ENCODE measurements at regions not wholly inside any gene's neighbourhood (a gene's known extent, or its start where the extent isn't known, plus 50 kb on each side); places are given as distances from the start of the nearest gene placed in this dataset.

DNA sequence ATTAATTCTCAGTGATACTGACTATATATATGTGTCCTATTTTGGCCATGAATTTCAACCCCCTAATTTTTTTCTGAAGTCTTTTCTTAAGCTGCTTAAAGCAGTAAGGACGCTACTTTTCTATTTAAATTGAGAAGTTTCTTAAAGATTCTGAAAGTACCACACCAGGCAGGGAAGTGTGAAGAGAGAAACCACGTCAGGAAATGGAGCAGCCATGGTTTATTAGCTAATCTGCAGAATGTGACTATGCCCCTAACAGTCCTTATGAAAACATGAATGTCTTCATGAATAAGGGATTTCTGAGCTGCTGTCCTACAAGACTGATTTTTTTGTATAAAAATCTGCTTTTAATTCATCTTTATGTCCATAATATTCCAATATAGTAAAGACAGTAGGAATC is 1724.3 kb upstream of the C9orf72 start:
- H3K4me3 ChIP-seq, result no peak overlapping the region
- ATAC-seq, result no peak

DNA sequence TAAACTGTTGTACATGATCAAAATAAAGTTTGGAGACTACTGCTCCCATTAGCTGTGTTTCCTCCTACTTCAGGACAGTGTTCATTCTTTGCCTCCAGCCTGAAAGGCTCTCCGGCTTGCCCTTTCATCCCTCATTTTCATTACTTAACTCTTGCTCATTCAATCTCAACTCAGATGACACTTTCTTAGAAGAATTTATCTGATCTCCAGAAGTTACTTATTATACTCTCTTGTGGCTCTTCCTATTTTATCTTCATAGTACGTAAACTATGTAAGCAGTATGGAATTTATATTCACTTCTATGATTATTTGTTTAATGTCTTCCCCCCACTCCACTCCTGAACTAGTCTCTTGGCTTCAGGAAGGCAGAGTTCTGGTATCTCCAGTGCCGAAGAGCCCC is 1737.9 kb upstream of the C9orf72 start:
- DNase-seq (no peak), ATAC-seq (no peak)
- Histone ChIP-seq H3K27me3 (no peaks in the 10 kb centered on the region), H3K36me3 (no peaks in the 10 kb centered on the region), H3K4me1 (no peaks in the 10 kb centered on the region), H3K4me3 (no peak overlapping the region), H3K27ac (no peak overlapping the region), H3K9me3 (peaks cover 0 to 6% (median 0%) of the 10 kb centered on the region in 11 donors)
- intact Hi-C loops (cut with DNase I), result loop anchor here in 1 of 10 donors (10.0 kb wide), 1 partner anchor 64 kb away; no protein-coding TSS in a partner anchor
- 64 to 76% methylated on average over 3 of the region's 3 CpGs for WGBS, 2 donors
- TF ChIP-seq, protein P1, sequence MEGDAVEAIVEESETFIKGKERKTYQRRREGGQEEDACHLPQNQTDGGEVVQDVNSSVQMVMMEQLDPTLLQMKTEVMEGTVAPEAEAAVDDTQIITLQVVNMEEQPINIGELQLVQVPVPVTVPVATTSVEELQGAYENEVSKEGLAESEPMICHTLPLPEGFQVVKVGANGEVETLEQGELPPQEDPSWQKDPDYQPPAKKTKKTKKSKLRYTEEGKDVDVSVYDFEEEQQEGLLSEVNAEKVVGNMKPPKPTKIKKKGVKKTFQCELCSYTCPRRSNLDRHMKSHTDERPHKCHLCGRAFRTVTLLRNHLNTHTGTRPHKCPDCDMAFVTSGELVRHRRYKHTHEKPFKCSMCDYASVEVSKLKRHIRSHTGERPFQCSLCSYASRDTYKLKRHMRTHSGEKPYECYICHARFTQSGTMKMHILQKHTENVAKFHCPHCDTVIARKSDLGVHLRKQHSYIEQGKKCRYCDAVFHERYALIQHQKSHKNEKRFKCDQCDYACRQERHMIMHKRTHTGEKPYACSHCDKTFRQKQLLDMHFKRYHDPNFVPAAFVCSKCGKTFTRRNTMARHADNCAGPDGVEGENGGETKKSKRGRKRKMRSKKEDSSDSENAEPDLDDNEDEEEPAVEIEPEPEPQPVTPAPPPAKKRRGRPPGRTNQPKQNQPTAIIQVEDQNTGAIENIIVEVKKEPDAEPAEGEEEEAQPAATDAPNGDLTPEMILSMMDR (IDR thresholded peaks at IDR 0.05), result no peak

More for the DNA sequence above, 1724.3 kb upstream of the C9orf72 start:
- Histone ChIP-seq H3K9me3 (peaks cover 0 to 46% (median 10%) of the 10 kb centered on the region in 11 donors), H3K4me1 (no peaks in the 10 kb centered on the region), H3K27me3 (no peaks in the 10 kb centered on the region), H3K27ac (no peak overlapping the region), H3K36me3 (no peaks in the 10 kb centered on the region)
- no peak for DNase-seq
- WGBS, 2 donors, result 39 to 45% methylated on average over 2 of the region's 2 CpGs
- intact Hi-C loops (cut with DNase I), result no loop called here
- TF ChIP-seq, protein P1 (IDR thresholded peaks at IDR 0.05), result no peak

DNA sequence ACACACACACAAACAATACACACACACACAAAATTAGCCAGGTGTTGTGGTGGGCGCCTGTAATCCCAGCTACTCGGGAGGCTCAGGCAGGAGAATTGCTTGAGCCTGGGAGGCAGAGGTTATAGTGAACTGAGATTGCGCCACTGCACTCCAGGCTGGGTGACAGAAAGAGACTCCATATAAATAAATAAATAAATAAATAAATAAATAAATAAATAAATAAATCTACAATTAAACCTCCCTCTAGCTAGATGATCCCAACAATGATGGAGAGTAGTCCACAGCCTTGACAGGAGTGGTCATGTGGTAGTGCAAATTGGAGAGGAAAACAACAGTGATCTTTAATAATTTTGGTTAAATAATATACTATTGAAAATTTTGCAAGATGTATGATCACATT is 1739.0 kb upstream of the C9orf72 start:
- no peaks in the 10 kb centered on the region for H3K4me1 ChIP-seq
- no peak overlapping the region for H3K27ac ChIP-seq
- no peaks in the 10 kb centered on the region for H3K36me3 ChIP-seq
- TF ChIP-seq, protein P1 (IDR thresholded peaks at IDR 0.05), result no peak
- peaks cover 0 to 6% (median 0%) of the 10 kb centered on the region in 11 donors for H3K9me3 ChIP-seq
- DNase-seq (no peak), ATAC-seq (no peak)
- H3K27me3 ChIP-seq, result no peaks in the 10 kb centered on the region
- intact Hi-C loops (cut with DNase I), result loop anchor here in 1 of 10 donors (10.0 kb wide), 1 partner anchor 62 kb away; no protein-coding TSS in a partner anchor
- H3K4me3 ChIP-seq, result no peak overlapping the region
- 90 to 96% methylated on average over 3 of the region's 3 CpGs for WGBS, 2 donors

DNA sequence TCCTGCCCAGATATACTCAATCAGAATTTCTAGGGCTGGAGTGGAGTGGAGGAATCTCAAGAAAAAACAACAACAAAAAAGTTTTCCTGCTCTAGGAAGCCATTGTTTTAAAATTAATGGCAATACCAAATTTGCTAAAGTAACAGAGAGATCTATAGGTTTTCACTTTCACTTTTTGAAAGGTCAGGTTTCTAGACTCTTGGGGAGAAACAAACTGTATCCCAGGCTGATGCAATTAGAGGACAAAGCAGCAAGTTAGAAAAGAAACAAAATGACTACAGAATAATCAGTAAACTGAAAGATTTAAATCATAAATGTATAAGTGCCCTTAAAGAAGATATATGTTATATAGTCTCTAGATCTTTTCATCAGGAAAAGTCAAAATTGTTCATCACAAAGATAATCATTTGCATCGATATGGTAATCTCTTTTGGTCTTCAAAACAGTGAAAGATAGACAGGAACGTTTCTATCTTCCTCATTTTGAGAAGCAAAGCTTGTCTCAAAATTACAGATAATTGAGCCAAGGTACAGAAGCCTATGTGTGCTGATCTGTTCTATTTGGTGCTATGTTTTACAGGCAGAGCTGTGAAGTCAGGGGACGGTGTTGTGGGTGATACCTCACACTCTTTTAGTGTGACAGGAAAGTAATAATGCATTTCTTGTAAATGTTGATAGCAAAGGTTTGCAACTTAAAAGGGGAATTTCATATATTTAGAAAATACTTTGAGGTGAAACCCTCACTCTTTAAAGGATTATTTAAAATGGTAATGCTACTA is 1746.6 kb upstream of the C9orf72 start:
- Histone ChIP-seq H3K9me3 (peaks cover 0 to 16% (median 0%) of the 10 kb centered on the region in 11 donors), H3K4me1 (no peaks in the 10 kb centered on the region), H3K36me3 (no peaks in the 10 kb centered on the region), H3K4me3 (no peak overlapping the region), H3K27me3 (no peaks in the 10 kb centered on the region), H3K27ac (no peak overlapping the region)
- WGBS, 2 donors, result 55 to 62% methylated on average over 3 of the region's 3 CpGs
- ATAC-seq, result no peak
- no peak for DNase-seq
- intact Hi-C loops (cut with DNase I), result loop anchor here in 1 of 10 donors (10.0 kb wide), 1 partner anchor 55 kb away; no protein-coding TSS in a partner anchor
- TF ChIP-seq, protein P1 (IDR thresholded peaks at IDR 0.05), result no peak
